CD4-positive, alpha-beta T cell (primary cell): ENCODE measurements at regions not wholly inside any gene's neighbourhood (a gene's known extent, or its start where the extent isn't known, plus 50 kb on each side); places are given as distances from the start of the nearest gene placed in this dataset.

Source experiments
- ATAC-seq: fragments of 200-7000 bp; cut with Tn5 transposase; one replicate; pipeline ENCODE4 v1.10.0; 2022; ENCODE audit warnings: mild to moderate bottlenecking; ENCODE audit not compliant: poor library complexity
- CTCF ChIA-PET: fragments of 350-600 bp; sonication (Branson Sonifier 250); formaldehyde crosslinking; loops from one replicate; lab custom pipeline; 2021; ENCODE audit warnings: antibody characterized with exemption, inconsistent platforms; lab: Charles Lee
- POLR2A ChIA-PET: fragments of 350-600 bp; sonication (Branson Sonifier 250); formaldehyde crosslinking; loops from one replicate; lab custom pipeline; 2021; ENCODE audit warnings: antibody characterized with exemption, inconsistent platforms; lab: Charles Lee
- DNase-seq, 14 experiments: peaks; one replicate each; pipeline ENCODE4 v3.0.0-alpha.2; 2013 to 2020; ENCODE audit warnings: mixed read lengths in 2 of 14
- H3K27ac ChIP-seq, 2 donors: one replicate each; pipeline versions ENCODE4 v1.5.1 to v1.7.0; 2013; ENCODE audit warnings: low read length in 2 of 2, low read depth in 1 of 2, mild to moderate bottlenecking in 1 of 2
- H3K27me3 ChIP-seq, 2 experiments: 1 replicate in 1 of 2; 2 replicates in 1 of 2; pipeline versions ENCODE4 v1.6.1 to v1.7.0; 2013; ENCODE audit warnings: low read length in 2 of 2, control low read depth in 1 of 2, mild to moderate bottlenecking in 1 of 2, moderate library complexity in 1 of 2; ENCODE audit not compliant: insufficient read depth in 2 of 2, control insufficient read depth in 1 of 2
- H3K36me3 ChIP-seq: one replicate; pipeline ENCODE4 v1.6.1; 2013; ENCODE audit warnings: low read length, control low read depth; ENCODE audit not compliant: insufficient read depth
- H3K4me1 ChIP-seq: one replicate; pipeline ENCODE4 v1.6.1; 2013; ENCODE audit warnings: low read length, control low read depth; ENCODE audit not compliant: insufficient read depth
- H3K4me3 ChIP-seq: one replicate; pipeline ENCODE4 v1.5.1; 2013; ENCODE audit warnings: mild to moderate bottlenecking, low read length, moderate library complexity
- H3K9me3 ChIP-seq, 2 experiments: 1 replicate in 1 of 2; 2 replicates in 1 of 2; pipeline versions ENCODE4 v1.6.1 to v1.7.0; 2013; ENCODE audit warnings: low read length in 2 of 2, mild to moderate bottlenecking in 2 of 2, control low read depth in 1 of 2, moderate library complexity in 1 of 2; ENCODE audit not compliant: control insufficient read depth in 1 of 2, insufficient read depth in 1 of 2
- H3K27ac Mint-ChIP-seq: one replicate; pipeline ENCODE4 v1.8.0; 2020; ENCODE audit warnings: mixed read lengths
- H3K27me3 Mint-ChIP-seq: one replicate; pipeline ENCODE4 v1.8.0; 2021; ENCODE audit warnings: mixed read lengths
- H3K36me3 Mint-ChIP-seq: one replicate; pipeline ENCODE4 v1.8.0; 2021; ENCODE audit warnings: low read depth, mixed read lengths
- H3K4me1 Mint-ChIP-seq: one replicate; pipeline ENCODE4 v1.8.0; 2021; ENCODE audit warnings: low read depth, mixed read lengths
- H3K4me3 Mint-ChIP-seq: one replicate; pipeline ENCODE4 v1.8.0; 2020; ENCODE audit warnings: mild to moderate bottlenecking, mixed read lengths
- H3K9me3 Mint-ChIP-seq: one replicate; pipeline ENCODE4 v1.8.0; 2020; ENCODE audit warnings: mixed read lengths
- CTCF ChIP-seq: fragments of 200-600 bp; IDR thresholded peaks from one replicate; pipeline ENCODE4 v1.8.0; 2022; ENCODE audit warnings: antibody characterized with exemption, mild to moderate bottlenecking
- intact Hi-C, 2 experiments: fragments of 100-400 bp; cut with DNase I in 1 of 2; cut with micrococcal nuclease in 1 of 2; formaldehyde crosslinking; loops; one replicate each; pipeline versions ENCODE4 v1.15.1 to v1.9.0; 2023 to 2025; cut with DNase I, micrococcal nuclease

GRCh38 chr10:63910806-63911205 lies 389.6 kb downstream of the REEP3 start:
- no peaks in the 10 kb centered on the region for H3K27me3 ChIP-seq
- intact Hi-C loops: no loop called here
- ATAC-seq (no peak), DNase-seq (no peak)
- Mint-ChIP-seq H3K27me3 (peaks cover 9% of the 10 kb centered on the region), H3K27ac (no peak overlapping the region), H3K9me3 (no peaks in the 10 kb centered on the region), H3K36me3 (no peaks in the 10 kb centered on the region), H3K4me3 (no peak overlapping the region), H3K4me1 (no peaks in the 10 kb centered on the region)
- CTCF ChIA-PET: no interaction called here
- no peaks in the 10 kb centered on the region for H3K4me1 ChIP-seq
- H3K4me3 ChIP-seq: no peak overlapping the region
- H3K27ac ChIP-seq: no peak overlapping the region
- H3K9me3 ChIP-seq: peaks cover 0 to 4% of the 10 kb centered on the region in 2 experiments
- no peaks in the 10 kb centered on the region for H3K36me3 ChIP-seq
- POLR2A ChIA-PET: no interaction called here
- TF ChIP-seq CTCF: no peak

GRCh38 chr10:63915240-63915639 lies 394.0 kb downstream of the REEP3 start:
- no peak for DNase-seq
- no peaks in the 10 kb centered on the region for H3K9me3 Mint-ChIP-seq
- Histone ChIP-seq H3K27ac (no peak overlapping the region), H3K4me3 (no peak overlapping the region), H3K9me3 (peaks cover 0 to 4% of the 10 kb centered on the region in 2 experiments), H3K4me1 (no peaks in the 10 kb centered on the region), H3K36me3 (no peaks in the 10 kb centered on the region), H3K27me3 (no peaks in the 10 kb centered on the region)
- ChIA-PET POLR2A (no interaction called here), CTCF (no interaction called here)
- peaks cover 17% of the 10 kb centered on the region for H3K27me3 Mint-ChIP-seq
- intact Hi-C loops: no loop called here
- H3K4me3 Mint-ChIP-seq: no peak overlapping the region
- H3K36me3 Mint-ChIP-seq: no peaks in the 10 kb centered on the region
- ATAC-seq: no peak
- H3K4me1 Mint-ChIP-seq: no peaks in the 10 kb centered on the region
- no peak for TF ChIP-seq CTCF
- H3K27ac Mint-ChIP-seq: no peak overlapping the region

DNA sequence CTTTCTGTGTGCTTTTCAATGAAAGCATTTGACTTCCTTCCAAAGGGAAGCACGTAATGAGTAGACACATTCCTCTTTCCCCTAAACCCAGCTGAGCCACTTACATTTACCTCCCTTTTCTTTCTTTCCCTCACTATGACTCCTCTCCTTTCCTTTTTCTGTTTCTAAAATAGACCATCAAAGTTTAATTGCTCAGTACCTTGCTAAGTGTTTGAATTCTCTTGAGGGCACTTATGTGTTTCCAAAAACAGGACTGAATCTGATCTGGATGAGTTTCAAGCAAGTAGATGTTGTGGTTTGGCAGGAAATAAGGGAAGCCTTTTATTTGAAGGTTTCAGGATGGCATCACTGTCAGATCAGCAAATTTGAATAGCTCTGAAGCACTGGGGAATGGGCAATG lies 396.2 kb downstream of the REEP3 start:
- Histone ChIP-seq H3K27me3 (no peaks in the 10 kb centered on the region), H3K4me3 (no peak overlapping the region), H3K4me1 (no peaks in the 10 kb centered on the region), H3K9me3 (peaks cover 0 to 4% of the 10 kb centered on the region in 2 experiments), H3K27ac (no peak overlapping the region), H3K36me3 (no peaks in the 10 kb centered on the region)
- Mint-ChIP-seq H3K27me3 (peaks cover 17% of the 10 kb centered on the region), H3K27ac (no peak overlapping the region), H3K36me3 (no peaks in the 10 kb centered on the region), H3K9me3 (no peaks in the 10 kb centered on the region), H3K4me3 (no peak overlapping the region), H3K4me1 (no peaks in the 10 kb centered on the region)
- DNase-seq (no peak), ATAC-seq (no peak)
- CTCF ChIA-PET: interaction anchor here (1.0 kb wide), 1 partner anchor 10 kb away, joined by 3 read pairs; no protein-coding TSS in a partner anchor
- POLR2A ChIA-PET: no interaction called here
- no peak for TF ChIP-seq CTCF
- intact Hi-C loops: no loop called here
